ENCODE measurements at regions not wholly inside any gene's neighbourhood (a gene's known extent, or its start where the extent isn't known, plus 50 kb on each side); places are given as distances from the start of the nearest gene placed in this dataset.

DNA sequence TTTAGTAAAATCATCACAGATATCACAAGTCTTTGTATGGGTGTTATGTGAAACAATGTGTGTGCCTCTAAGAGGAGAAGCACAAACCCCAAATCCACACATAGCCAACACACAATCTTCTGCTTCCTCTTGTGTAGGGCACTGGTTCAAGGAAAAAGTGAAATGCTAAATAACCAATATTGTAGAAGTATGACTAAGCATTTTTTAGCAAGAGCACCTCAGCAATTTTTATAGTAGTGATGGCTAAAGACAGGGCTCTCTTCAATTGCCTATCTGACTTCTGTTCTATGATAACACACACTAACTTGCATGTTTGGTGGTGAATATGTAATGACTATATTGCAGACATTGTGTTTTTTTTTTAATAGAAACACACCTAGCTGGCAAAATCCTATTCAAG, 997.9 kb upstream of the ALCAM start:
- DNase-seq (ENCODE audit: extremely low spot score in 2 of 2), result no peak
- Histone ChIP-seq H3K4me3 (no peak overlapping the region), H3K4me1 (no peaks in the 10 kb centered on the region), H3K36me3 (no peaks in the 10 kb centered on the region), H3K27ac (no peak overlapping the region), H3K9me3 (no peaks in the 10 kb centered on the region), H3K27me3 (no peaks in the 10 kb centered on the region)
- intact Hi-C loops (cut with DNase I), result no loop called here
- TF ChIP-seq POLR2AphosphoS5 (IDR thresholded peaks at IDR 0.05; ENCODE audit: insufficient read depth in 1 of 2, low read depth in 1 of 2) (no peak), POLR2A (IDR thresholded peaks at IDR 0.05) (no peak)
- TF ChIP-seq, protein P1, sequence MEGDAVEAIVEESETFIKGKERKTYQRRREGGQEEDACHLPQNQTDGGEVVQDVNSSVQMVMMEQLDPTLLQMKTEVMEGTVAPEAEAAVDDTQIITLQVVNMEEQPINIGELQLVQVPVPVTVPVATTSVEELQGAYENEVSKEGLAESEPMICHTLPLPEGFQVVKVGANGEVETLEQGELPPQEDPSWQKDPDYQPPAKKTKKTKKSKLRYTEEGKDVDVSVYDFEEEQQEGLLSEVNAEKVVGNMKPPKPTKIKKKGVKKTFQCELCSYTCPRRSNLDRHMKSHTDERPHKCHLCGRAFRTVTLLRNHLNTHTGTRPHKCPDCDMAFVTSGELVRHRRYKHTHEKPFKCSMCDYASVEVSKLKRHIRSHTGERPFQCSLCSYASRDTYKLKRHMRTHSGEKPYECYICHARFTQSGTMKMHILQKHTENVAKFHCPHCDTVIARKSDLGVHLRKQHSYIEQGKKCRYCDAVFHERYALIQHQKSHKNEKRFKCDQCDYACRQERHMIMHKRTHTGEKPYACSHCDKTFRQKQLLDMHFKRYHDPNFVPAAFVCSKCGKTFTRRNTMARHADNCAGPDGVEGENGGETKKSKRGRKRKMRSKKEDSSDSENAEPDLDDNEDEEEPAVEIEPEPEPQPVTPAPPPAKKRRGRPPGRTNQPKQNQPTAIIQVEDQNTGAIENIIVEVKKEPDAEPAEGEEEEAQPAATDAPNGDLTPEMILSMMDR (IDR thresholded peaks at IDR 0.05), result no peak

DNA sequence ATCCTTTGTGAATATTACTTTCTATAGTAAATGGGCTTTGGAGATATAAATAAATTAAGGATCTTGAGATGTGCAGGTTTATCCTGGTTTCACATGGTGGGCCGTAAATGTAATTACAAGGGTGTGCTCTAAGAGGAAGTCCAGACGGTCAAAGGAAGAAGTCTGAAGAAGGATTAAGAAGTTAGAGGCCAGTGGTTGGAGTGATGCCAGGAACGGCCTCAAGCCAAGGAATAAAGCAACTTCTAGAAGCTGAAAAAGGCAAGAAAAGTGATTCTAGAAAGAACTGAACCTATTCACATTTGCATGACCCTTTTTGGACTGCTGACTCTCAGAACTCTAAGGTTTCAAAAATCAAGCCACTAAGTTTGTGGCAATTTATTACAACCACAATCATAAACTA, 981.3 kb upstream of the ALCAM start:
- TF ChIP-seq, protein P1 (IDR thresholded peaks at IDR 0.05), result no peak
- TF ChIP-seq POLR2A (IDR thresholded peaks at IDR 0.05) (no peak), POLR2AphosphoS5 (IDR thresholded peaks at IDR 0.05; ENCODE audit: insufficient read depth in 1 of 2, low read depth in 1 of 2) (no peak)
- no peak overlapping the region for H3K4me3 ChIP-seq
- H3K27ac ChIP-seq, result no peak overlapping the region
- no peaks in the 10 kb centered on the region for H3K36me3 ChIP-seq
- no peaks in the 10 kb centered on the region for H3K4me1 ChIP-seq
- H3K9me3 ChIP-seq, result no peaks in the 10 kb centered on the region
- no peaks in the 10 kb centered on the region for H3K27me3 ChIP-seq
- DNase-seq (ENCODE audit: extremely low spot score in 2 of 2), result no peak
- intact Hi-C loops (cut with DNase I), result no loop called here

DNA sequence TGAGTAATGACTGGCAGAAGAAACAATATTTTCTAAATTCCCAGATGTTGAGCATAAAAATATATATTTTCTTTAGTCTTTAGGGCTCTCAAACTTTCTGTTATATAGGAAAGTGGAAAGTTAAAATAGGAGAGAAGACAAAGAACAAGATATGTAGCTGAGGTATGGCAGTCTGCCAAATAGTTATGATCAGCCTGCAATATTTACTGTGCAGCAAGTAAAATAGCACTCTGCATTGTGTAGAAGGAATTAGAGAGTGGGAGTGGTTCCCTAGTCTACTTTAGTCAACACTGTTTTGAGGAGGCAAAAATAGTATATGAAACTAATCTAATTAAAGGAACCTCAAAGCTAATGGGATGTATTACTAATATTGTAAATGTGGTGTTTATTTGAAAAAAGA, 978.1 kb upstream of the ALCAM start:
- H3K9me3 ChIP-seq, result no peaks in the 10 kb centered on the region
- no peaks in the 10 kb centered on the region for H3K27me3 ChIP-seq
- no peaks in the 10 kb centered on the region for H3K4me1 ChIP-seq
- H3K4me3 ChIP-seq, result no peak overlapping the region
- no peaks in the 10 kb centered on the region for H3K36me3 ChIP-seq
- TF ChIP-seq POLR2A (IDR thresholded peaks at IDR 0.05) (no peak), POLR2AphosphoS5 (IDR thresholded peaks at IDR 0.05; ENCODE audit: insufficient read depth in 1 of 2, low read depth in 1 of 2) (no peak)
- TF ChIP-seq, protein P1 (IDR thresholded peaks at IDR 0.05), result no peak
- intact Hi-C loops (cut with DNase I), result no loop called here
- no peak overlapping the region for H3K27ac ChIP-seq
- DNase-seq (ENCODE audit: extremely low spot score in 2 of 2), result no peak

DNA sequence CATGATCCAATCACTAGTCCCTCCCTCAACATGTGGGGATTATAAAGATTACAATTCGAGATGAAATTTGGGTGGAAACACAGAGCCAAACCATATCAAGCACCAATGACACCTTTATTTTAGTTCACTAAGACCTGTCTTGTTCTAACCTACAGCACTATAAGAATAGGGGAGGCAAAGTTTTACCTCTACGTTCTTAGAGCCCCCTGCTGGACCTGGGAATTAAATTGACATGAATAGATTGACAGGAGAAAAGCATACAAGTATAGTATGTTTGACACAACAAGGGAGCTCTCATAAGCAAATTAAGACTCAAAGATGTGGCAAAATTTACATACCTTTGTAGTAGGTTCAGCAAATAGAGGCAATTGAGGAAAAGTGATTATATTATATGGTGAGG, 974.4 kb upstream of the ALCAM start:
- H3K36me3 ChIP-seq, result no peaks in the 10 kb centered on the region
- DNase-seq (ENCODE audit: extremely low spot score in 2 of 2), result no peak
- no peaks in the 10 kb centered on the region for H3K9me3 ChIP-seq
- no peaks in the 10 kb centered on the region for H3K27me3 ChIP-seq
- H3K4me3 ChIP-seq, result no peak overlapping the region
- H3K4me1 ChIP-seq, result no peaks in the 10 kb centered on the region
- TF ChIP-seq POLR2AphosphoS5 (IDR thresholded peaks at IDR 0.05; ENCODE audit: insufficient read depth in 1 of 2, low read depth in 1 of 2) (no peak), POLR2A (IDR thresholded peaks at IDR 0.05) (no peak)
- TF ChIP-seq, protein P1 (IDR thresholded peaks at IDR 0.05), result no peak
- H3K27ac ChIP-seq, result no peak overlapping the region
- intact Hi-C loops (cut with DNase I), result no loop called here

DNA sequence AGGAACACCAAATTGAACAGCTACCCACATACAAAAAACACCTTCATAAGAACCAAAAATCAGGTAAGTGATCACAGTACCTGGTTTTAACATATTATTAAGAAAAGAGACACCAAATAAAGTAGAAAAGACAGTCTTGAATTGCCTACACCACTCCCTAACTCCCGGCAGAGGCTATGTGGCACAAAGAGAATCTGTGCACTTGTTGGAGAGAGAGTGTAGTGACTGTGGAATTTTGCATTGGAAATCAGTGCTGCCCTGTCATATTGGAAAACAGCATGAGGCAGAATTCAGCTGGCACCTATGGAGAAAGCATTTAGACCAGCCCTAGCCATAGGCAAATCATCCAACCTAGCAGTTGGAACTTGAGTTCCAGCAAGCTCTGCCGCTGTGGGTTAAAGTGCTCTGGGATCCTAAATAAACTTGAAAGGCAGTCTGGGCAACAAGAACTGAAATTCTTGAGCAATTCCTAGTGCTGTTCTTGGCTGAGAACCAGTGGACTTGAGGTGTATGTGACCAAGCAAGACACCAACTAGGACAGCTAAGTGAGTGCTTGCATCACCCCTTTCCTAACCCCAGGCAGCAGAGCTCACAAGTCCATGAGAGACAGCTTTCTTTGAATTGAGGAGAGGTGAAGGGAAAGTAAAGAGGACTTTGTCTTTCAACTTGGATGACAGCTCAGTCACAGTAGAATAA, 969.6 kb upstream of the ALCAM start:
- no peak overlapping the region for H3K4me3 ChIP-seq
- H3K27me3 ChIP-seq, result no peaks in the 10 kb centered on the region
- H3K9me3 ChIP-seq, result no peaks in the 10 kb centered on the region
- TF ChIP-seq, protein P1 (IDR thresholded peaks at IDR 0.05), result no peak
- TF ChIP-seq POLR2AphosphoS5 (IDR thresholded peaks at IDR 0.05; ENCODE audit: insufficient read depth in 1 of 2, low read depth in 1 of 2), result no peak
- TF ChIP-seq POLR2A (IDR thresholded peaks at IDR 0.05), result no peak
- no peak overlapping the region for H3K27ac ChIP-seq
- no peak for DNase-seq (ENCODE audit: extremely low spot score in 2 of 2)
- intact Hi-C loops (cut with DNase I), result no loop called here
- H3K4me1 ChIP-seq, result no peaks in the 10 kb centered on the region
- H3K36me3 ChIP-seq, result no peaks in the 10 kb centered on the region
